ENCODE measurements at regions not wholly inside any gene's neighbourhood (a gene's known extent, or its start where the extent isn't known, plus 50 kb on each side); places are given as distances from the start of the nearest gene placed in this dataset.
A peak's percentile ranks its signal among the peaks of the same experiment; 100 is the strongest.

- no peak for DNase-seq (ENCODE audit: low spot score)
Measured at GRCh38 chr7:13144673-13145072, 457.2 kb downstream of the ARL4A start.

DNA sequence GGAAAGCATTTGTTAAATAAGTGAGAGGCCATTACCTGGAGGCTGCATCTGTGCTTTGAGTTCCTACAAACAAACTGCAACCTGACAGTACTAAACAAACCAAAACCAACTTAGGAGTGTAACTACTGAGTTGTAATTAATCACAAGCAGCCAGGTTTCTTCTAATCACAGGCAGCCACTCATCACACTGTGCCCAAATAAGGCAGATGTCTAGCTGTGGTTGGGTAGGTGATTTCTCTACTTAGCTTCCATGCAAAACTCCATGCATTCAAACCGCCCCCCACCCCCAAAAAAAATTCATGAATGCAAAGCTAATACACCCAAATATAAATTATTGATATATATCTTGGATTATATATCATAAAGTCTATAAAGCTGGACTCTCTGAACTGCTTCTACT is 461.1 kb downstream of the ARL4A start:
- no peak for DNase-seq (ENCODE audit: low spot score)

GRCh38 chr7:13151978-13152377 is 464.5 kb downstream of the ARL4A start:
- DNase-seq (ENCODE audit: low spot score), result no peak

GRCh38 chr7:13152755-13153154 is 465.3 kb downstream of the ARL4A start:
- DNase-seq (ENCODE audit: low spot score), result no peak

DNA sequence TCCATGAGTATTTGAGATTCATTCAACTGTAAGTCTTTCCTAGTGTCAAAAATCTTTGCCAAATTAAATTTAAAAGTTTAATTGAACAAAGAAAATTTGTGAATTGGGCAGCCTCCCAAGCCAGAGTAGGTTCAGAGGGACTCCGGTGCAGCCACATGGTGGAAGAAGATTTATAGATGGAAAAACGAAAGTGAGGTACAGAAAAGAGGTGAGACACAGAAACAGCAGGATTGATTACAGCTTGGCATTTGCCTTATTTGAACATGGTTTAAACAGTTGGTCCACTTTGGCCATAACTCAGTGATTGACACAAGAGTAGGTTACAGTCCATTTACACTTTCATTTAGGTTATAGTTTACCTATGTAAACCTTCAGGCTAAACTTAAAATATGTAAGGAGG is 465.8 kb downstream of the ARL4A start:
- DNase-seq (ENCODE audit: low spot score), result no peak

- DNase-seq (ENCODE audit: low spot score), result no peak
Measured at GRCh38 chr7:13153742-13154141, 466.3 kb downstream of the ARL4A start.

DNA sequence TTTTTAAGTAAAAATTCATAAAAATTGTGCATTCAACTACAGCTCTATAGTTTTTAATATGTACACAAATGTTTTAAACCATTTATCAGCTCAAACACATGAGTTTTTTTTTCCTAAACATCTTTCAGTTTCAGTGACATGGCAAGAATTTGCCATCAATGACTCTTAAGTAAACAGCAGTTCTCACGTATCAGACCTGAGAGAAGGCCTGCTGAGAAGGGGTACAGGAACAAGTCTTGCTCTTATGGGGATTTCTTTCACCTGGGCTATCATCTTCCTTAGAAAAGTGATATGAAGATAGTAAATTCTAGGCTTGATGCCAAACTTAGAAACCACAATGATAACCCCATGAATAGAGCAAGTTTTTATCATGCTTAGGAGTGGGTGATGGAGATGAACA is 467.8 kb downstream of the ARL4A start:
- no peak for DNase-seq (ENCODE audit: low spot score)

- DNase-seq (ENCODE audit: low spot score), result no peak
Measured at GRCh38 chr7:13159003-13159402, 471.6 kb downstream of the ARL4A start.

GRCh38 chr7:13159467-13160184 is 472.2 kb downstream of the ARL4A start:
- no peak for DNase-seq (ENCODE audit: low spot score)

DNA sequence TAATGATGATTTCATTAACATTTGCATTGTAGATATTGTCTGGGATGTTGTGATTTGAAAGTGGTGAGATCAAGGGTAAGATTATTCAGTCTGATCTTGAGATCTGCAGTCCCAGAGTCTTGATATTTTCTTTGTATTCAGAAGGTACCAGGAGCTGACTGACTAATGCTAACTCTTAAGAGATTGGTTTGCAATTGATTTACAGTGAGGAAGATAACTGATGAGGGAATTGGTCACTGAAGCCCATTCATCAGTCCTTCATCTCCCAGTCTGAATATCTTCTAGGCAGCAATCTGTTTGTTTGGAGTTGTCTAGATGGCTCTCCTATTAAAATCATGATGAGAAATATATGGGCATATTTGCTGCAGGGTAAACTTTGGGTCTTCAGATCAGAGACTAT is 473.7 kb downstream of the ARL4A start:
- DNase-seq (ENCODE audit: low spot score), result no peak

DNA sequence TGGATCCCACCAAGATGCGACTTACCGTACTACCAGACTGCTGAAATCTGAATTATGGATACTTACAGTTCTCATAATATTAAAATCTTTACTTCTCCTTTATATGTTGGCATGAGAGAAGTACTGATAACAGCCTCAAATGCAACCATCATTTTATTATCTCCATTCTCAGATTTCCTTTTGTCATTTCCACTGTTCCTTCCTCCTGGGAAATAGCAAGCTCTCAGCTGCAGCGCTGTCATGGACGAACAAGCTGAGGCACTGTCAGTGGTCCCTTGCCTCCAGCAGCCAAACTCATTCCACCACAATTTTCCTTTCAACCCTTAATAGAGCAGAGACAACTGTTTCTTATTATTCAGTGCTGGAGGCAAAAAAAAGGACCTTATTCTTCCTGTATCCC is 478.4 kb downstream of the ARL4A start:
- DNase-seq (ENCODE audit: low spot score), result no peak

GRCh38 chr7:13166801-13167200 is 479.4 kb downstream of the ARL4A start:
- DNase-seq (ENCODE audit: low spot score), result peak; percentile 35

DNA sequence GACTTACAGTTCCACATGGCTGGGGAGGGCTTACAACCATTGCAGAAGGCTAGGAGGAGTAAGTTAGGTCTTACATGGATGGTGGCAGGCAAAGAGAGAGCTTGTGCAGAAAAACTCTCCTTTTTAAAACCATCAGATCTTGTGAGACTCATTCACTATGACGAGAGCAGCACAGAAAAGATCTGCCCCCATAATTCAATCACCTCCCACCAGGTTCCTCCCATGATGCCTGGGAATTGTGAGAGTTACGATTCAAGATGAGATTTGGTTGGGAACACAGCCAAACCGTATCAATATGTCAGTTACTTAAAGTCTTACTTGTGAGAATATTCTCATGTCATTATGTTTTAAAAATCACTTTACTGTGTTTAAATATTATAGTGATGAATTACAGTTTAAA is 481.9 kb downstream of the ARL4A start:
- DNase-seq (ENCODE audit: low spot score), result peak; percentile 78

GRCh38 chr7:13174991-13175390 is 487.6 kb downstream of the ARL4A start:
- no peak for DNase-seq (ENCODE audit: low spot score)

DNA sequence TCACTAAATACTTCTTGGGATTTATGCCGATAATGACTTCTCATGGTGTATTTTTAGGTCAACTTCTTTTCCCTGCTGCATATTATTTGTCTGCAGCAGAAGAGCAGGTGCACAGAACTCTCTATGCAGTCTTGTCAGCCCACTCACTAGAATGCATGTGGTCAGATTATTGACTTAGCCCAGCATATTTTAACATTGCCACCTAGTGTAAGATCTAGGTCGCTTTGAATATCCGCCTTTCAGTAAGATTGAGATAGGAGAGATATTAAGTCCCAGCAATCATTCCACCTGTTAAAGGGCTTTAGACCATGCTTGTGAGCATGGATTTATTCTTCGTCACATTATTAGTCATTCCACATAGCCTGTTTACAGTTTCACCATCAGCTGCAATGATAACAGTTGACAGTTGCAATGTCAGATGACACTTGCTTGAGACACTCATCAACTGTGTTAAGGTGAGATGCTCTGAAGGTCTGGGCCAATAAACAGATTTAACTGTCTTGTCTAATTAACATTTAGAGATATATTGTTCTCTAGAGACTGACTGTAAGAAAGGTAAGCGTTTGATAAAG is 491.7 kb downstream of the ARL4A start:
- DNase-seq (ENCODE audit: low spot score), result no peak

GRCh38 chr7:13179775-13180523 is 492.5 kb downstream of the ARL4A start:
- DNase-seq (ENCODE audit: low spot score), result no peak

DNA sequence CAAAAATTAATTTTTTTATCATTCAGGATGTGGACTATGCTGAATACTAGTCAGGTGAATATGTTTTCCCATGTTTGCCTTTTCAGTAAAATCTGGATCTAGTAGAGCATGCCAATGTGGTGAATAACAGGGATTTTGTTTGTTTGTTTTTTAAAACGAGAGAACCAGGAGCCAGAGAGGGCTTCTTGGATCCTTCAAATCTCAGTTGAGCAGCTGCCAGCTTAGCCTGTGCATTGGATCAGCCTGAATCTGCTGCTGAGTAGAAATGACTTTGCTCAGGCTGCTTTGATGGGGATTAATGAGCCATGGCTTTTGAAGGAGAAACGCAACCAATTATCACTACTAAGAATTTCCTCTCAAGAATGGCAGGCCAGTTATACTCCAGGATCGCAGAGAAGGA is 493.8 kb downstream of the ARL4A start:
- no peak for DNase-seq (ENCODE audit: low spot score)

DNA sequence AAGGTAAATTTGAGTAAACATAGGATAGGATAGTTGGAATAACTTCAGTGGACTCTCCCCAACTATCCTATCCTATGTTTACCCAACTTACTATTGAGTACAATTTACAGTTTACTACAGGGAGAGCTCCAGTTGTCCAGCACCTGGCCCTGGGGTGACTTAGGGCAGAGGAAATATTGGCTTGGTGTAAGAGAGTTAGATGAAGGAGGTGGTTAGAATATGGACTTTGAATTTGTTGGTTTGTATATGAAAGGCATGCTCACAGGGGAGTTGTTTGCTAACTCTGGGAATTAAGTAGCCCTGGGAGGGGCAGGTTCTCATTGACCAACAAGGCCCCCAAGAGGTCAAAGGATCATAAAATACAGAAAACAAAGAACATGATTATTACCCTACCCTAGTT is 497.7 kb downstream of the ARL4A start:
- DNase-seq (ENCODE audit: low spot score), result no peak

DNA sequence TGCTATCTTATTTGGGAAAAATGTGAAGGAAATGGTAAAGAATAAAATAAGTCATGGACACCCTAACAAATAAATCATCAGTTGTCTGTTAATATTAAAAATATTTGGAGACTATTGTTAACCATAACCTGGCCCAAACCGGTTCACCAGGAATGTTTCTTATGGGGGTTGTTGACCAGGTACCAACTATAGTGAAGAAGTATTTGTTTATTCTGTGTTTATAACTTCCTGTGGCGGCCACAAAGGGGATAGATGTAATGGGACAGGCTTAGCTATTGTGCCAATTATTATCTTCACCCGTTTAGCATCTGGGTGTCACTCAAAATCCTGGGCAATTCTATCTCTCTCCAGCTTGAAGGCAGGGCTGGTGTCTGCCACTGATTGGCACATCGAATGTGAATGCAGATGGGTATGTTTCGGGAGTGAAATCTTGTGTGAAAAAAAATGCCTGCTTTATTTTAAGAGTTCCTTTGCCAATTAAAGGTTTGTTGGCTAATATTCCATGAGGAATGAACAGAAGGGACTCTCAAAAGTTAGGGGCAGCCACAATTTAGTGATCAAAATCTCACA is 500.9 kb downstream of the ARL4A start:
- DNase-seq (ENCODE audit: low spot score), result no peak

GRCh38 chr7:13188922-13189321 is 501.5 kb downstream of the ARL4A start:
- DNase-seq (ENCODE audit: low spot score), result no peak

GRCh38 chr7:13189668-13190067 is 502.2 kb downstream of the ARL4A start:
- DNase-seq (ENCODE audit: low spot score), result no peak

GRCh38 chr7:13197501-13197900 is 510.1 kb downstream of the ARL4A start:
- no peak for DNase-seq (ENCODE audit: low spot score)

GRCh38 chr7:13198036-13198435 is 510.6 kb downstream of the ARL4A start:
- no peak for DNase-seq (ENCODE audit: low spot score)

Data from putamen (tissue), 1 donor.